ENCODE measurements at regions not wholly inside any gene's neighbourhood (a gene's known extent, or its start where the extent isn't known, plus 50 kb on each side); places are given as distances from the start of the nearest gene placed in this dataset.

- TF ChIP-seq, protein P1, sequence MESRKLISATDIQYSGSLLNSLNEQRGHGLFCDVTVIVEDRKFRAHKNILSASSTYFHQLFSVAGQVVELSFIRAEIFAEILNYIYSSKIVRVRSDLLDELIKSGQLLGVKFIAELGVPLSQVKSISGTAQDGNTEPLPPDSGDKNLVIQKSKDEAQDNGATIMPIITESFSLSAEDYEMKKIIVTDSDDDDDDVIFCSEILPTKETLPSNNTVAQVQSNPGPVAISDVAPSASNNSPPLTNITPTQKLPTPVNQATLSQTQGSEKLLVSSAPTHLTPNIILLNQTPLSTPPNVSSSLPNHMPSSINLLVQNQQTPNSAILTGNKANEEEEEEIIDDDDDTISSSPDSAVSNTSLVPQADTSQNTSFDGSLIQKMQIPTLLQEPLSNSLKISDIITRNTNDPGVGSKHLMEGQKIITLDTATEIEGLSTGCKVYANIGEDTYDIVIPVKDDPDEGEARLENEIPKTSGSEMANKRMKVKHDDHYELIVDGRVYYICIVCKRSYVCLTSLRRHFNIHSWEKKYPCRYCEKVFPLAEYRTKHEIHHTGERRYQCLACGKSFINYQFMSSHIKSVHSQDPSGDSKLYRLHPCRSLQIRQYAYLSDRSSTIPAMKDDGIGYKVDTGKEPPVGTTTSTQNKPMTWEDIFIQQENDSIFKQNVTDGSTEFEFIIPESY (IDR thresholded peaks at IDR 0.05), result no peak
These were observed 119.5 kb upstream of the SHISA6 start (continued) for GRCh38 chr17:11121341-11121985.

- 28% methylated on average over 4 of the region's 4 CpGs for WGBS (ENCODE audit: insufficient coverage, insufficient replicate concordance, low lambda C conversion rate, missing lambda C conversion rate)
- no peak for TF ChIP-seq ZBTB4 (CRISPR knock-in tag; IDR thresholded peaks at IDR 0.05)
- no TSS peak for BruUV-seq (replicated peaks)
- H4K20me1 ChIP-seq (ENCODE audit: control insufficient read depth, insufficient read depth), result no peaks in the 10 kb centered on the region
- H3K36me3 ChIP-seq (ENCODE audit: control insufficient read depth in 2 of 2, insufficient read depth in 2 of 2, low read length in 1 of 2), result no peaks in the 10 kb centered on the region
- H3K27me3 ChIP-seq (replicated peaks in 1 of 2; ENCODE audit: control insufficient read depth in 2 of 2, insufficient read depth in 2 of 2, low read length in 1 of 2), result no peaks in the 10 kb centered on the region
- ATAC-seq (no peak), FAIRE-seq (no peak), DNase-seq (ENCODE audit: low read depth, low spot score) (no peak)
- ChIA-PET CTCF (no interaction called here), POLR2A (no interaction called here), SMC1A (ENCODE audit: uncharacterized antibody, unreplicated experiment) (no interaction called here), RAD21 (ENCODE audit: unreplicated experiment) (no interaction called here)
- H3K4me2 ChIP-seq (ENCODE audit: control insufficient read depth, insufficient read depth), result no peak overlapping the region
- no peak overlapping the region for H3K4me3 ChIP-seq
- no peak overlapping the region for H3K27ac ChIP-seq (ENCODE audit: control insufficient read depth, insufficient read depth)
- intact Hi-C loops (cut with micrococcal nuclease; ENCODE audit: unreplicated experiment) (no loop called here), in situ Hi-C loops (cut with MboI) (loop anchor here (10.0 kb wide), 1 partner anchor 64 kb away; no protein-coding TSS in a partner anchor)
- H2AFZ ChIP-seq (ENCODE audit: control insufficient read depth, low read depth, low read length), result no peak overlapping the region
- H3K4me1 ChIP-seq (ENCODE audit: control insufficient read depth, insufficient read depth, low read length), result no peaks in the 10 kb centered on the region
- no peaks in the 10 kb centered on the region for H3K79me2 ChIP-seq (ENCODE audit: control insufficient read depth, insufficient read depth, low read length)
- H3K9me3 ChIP-seq (replicated peaks; ENCODE audit: control insufficient read depth, insufficient read depth, low read length), result no peaks in the 10 kb centered on the region; the same call in 2 of the 3 replicates
- H3K9ac ChIP-seq (ENCODE audit: control insufficient read depth, insufficient read depth, low read length), result no peak overlapping the region
These were observed 131.9 kb upstream of the SHISA6 start for GRCh38 chr17:11109106-11109505.
